Parathyroid adenoma (tissue), 2 donors: ENCODE measurements at regions not wholly inside any gene's neighbourhood (a gene's known extent, or its start where the extent isn't known, plus 50 kb on each side); places are given as distances from the start of the nearest gene placed in this dataset.

Experiments used
- H2AFZ ChIP-seq: fragments of 300-600 bp; sonication (generic); one replicate; pipeline ENCODE4 v1.7.0; 2017; ENCODE audit warnings: antibody characterized with exemption, mild to moderate bottlenecking
- H3K27ac ChIP-seq: fragments of 300-600 bp; sonication (generic); one replicate; pipeline ENCODE4 v1.7.0; 2017
- H3K27me3 ChIP-seq: fragments of 300-600 bp; sonication (generic); one replicate; pipeline ENCODE4 v1.7.0; 2017; ENCODE audit warnings: low read length; ENCODE audit not compliant: control insufficient read depth, insufficient read depth
- H3K36me3 ChIP-seq: fragments of 300-600 bp; sonication (generic); one replicate; pipeline ENCODE4 v1.7.0; 2017; ENCODE audit warnings: low read length; ENCODE audit not compliant: control insufficient read depth, insufficient read depth
- H3K4me1 ChIP-seq: fragments of 300-600 bp; sonication (generic); one replicate; pipeline ENCODE4 v1.7.0; 2017; ENCODE audit warnings: control low read depth
- H3K4me2 ChIP-seq: fragments of 300-600 bp; sonication (generic); one replicate; pipeline ENCODE4 v1.7.0; 2017; ENCODE audit warnings: low read length
- H3K4me3 ChIP-seq: fragments of 300-600 bp; sonication (generic); one replicate; pipeline ENCODE4 v1.7.0; 2017; ENCODE audit warnings: low read depth, low read length
- H3K79me2 ChIP-seq: fragments of 300-600 bp; sonication (generic); one replicate; pipeline ENCODE4 v1.7.0; 2017; ENCODE audit warnings: control low read depth
- H3K9ac ChIP-seq: fragments of 300-600 bp; sonication (generic); one replicate; pipeline ENCODE4 v1.7.0; 2017; ENCODE audit warnings: mild to moderate bottlenecking
- H3K9me3 ChIP-seq: fragments of 300-600 bp; sonication (generic); one replicate; pipeline ENCODE4 v1.7.0; 2017; ENCODE audit warnings: low read length; ENCODE audit not compliant: control insufficient read depth
- TF ChIP-seq, protein P1 (sequence below): fragments of 300-600 bp; sonication (generic); IDR thresholded peaks from one replicate; pipeline ENCODE4 v1.7.0; 2017; ENCODE audit warnings: antibody characterized with exemption, mild to moderate bottlenecking
- donor health status: primary hyperparathyroidism.

GRCh38 chr15:39491115-39491885, 89.6 kb upstream of the THBS1 start:
- Histone ChIP-seq H3K36me3 (no peaks in the 10 kb centered on the region), H3K79me2 (no peaks in the 10 kb centered on the region), H2AFZ (no peak overlapping the region), H3K9me3 (no peaks in the 10 kb centered on the region), H3K9ac (no peak overlapping the region), H3K27ac (no peak overlapping the region), H3K27me3 (no peaks in the 10 kb centered on the region), H3K4me1 (no peaks in the 10 kb centered on the region), H3K4me2 (no peak overlapping the region), H3K4me3 (no peak overlapping the region)
- TF ChIP-seq, protein P1, sequence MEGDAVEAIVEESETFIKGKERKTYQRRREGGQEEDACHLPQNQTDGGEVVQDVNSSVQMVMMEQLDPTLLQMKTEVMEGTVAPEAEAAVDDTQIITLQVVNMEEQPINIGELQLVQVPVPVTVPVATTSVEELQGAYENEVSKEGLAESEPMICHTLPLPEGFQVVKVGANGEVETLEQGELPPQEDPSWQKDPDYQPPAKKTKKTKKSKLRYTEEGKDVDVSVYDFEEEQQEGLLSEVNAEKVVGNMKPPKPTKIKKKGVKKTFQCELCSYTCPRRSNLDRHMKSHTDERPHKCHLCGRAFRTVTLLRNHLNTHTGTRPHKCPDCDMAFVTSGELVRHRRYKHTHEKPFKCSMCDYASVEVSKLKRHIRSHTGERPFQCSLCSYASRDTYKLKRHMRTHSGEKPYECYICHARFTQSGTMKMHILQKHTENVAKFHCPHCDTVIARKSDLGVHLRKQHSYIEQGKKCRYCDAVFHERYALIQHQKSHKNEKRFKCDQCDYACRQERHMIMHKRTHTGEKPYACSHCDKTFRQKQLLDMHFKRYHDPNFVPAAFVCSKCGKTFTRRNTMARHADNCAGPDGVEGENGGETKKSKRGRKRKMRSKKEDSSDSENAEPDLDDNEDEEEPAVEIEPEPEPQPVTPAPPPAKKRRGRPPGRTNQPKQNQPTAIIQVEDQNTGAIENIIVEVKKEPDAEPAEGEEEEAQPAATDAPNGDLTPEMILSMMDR: no peak

- H3K9ac ChIP-seq: no peak overlapping the region
- H3K4me2 ChIP-seq: no peak overlapping the region
- no peaks in the 10 kb centered on the region for H3K4me1 ChIP-seq
- no peaks in the 10 kb centered on the region for H3K79me2 ChIP-seq
- no peak overlapping the region for H2AFZ ChIP-seq
- TF ChIP-seq, protein P1: no peak
- no peak overlapping the region for H3K4me3 ChIP-seq
- no peaks in the 10 kb centered on the region for H3K9me3 ChIP-seq
- H3K36me3 ChIP-seq: no peaks in the 10 kb centered on the region
- no peak overlapping the region for H3K27ac ChIP-seq
- no peaks in the 10 kb centered on the region for H3K27me3 ChIP-seq
Measured at GRCh38 chr15:39491886-39492490, 88.9 kb upstream of the THBS1 start.

DNA sequence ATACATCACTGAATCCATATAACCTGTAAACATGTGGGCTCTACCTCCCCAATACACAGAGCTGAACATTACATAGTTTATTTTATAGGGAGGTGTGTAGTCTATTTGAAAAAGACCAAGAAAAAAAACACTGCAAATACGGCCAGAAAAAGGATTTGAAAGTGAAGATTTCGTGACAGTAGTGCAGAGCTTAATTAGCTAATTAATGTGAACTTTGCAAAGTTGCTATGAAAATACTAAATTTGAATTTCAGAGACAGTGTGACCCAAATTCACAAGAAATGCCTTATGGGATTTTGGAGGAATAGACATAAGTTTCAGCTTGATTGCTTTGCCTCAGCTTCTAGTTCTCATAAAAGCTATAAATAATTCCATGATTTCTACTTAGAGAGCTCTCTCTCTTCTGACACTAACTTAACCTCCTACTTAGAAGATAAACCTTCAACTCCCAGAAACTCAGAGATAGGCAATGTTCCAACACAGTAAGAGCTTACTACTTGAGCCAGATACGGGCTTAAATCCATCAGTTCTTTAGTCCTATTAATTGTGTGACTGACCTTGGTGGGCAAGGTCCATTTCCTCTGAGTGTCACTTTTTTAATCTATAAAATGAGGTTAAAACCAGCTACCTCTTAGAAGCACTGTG, 87.3 kb upstream of the THBS1 start:
- H3K4me3 ChIP-seq: no peak overlapping the region
- H3K9ac ChIP-seq: no peak overlapping the region
- no peaks in the 10 kb centered on the region for H3K27me3 ChIP-seq
- H3K27ac ChIP-seq: no peak overlapping the region
- H2AFZ ChIP-seq: no peak overlapping the region
- no peaks in the 10 kb centered on the region for H3K9me3 ChIP-seq
- H3K36me3 ChIP-seq: no peaks in the 10 kb centered on the region
- no peak overlapping the region for H3K4me2 ChIP-seq
- no peaks in the 10 kb centered on the region for H3K79me2 ChIP-seq
- no peaks in the 10 kb centered on the region for H3K4me1 ChIP-seq
- TF ChIP-seq, protein P1: no peak

- Histone ChIP-seq H3K4me2 (no peak overlapping the region), H3K79me2 (no peaks in the 10 kb centered on the region), H3K4me3 (no peak overlapping the region), H3K9ac (no peak overlapping the region), H3K36me3 (no peaks in the 10 kb centered on the region), H3K27me3 (no peaks in the 10 kb centered on the region), H2AFZ (no peak overlapping the region), H3K9me3 (no peaks in the 10 kb centered on the region), H3K27ac (no peak overlapping the region), H3K4me1 (no peaks in the 10 kb centered on the region)
- TF ChIP-seq, protein P1: no peak
Measured at GRCh38 chr15:39494462-39494861, 86.4 kb upstream of the THBS1 start.
